Endothelial cell of umbilical vein (primary cell): ENCODE measurements at regions not wholly inside any gene's neighbourhood (a gene's known extent, or its start where the extent isn't known, plus 50 kb on each side); places are given as distances from the start of the nearest gene placed in this dataset.
A peak's percentile ranks its signal among the peaks of the same experiment; 100 is the strongest.

Experiments used
- BruUV-seq: library from RNA; stranded (reverse); fragments of 400-500 nt; replicated peaks from 2 replicates; lab custom pipeline; 2021; lab: Mats Ljungman, UMichigan
- CTCF ChIA-PET: fragments of 300-600, 350-600 bp; sonication (Branson Sonifier 250); formaldehyde crosslinking; loops from one replicate; lab custom pipeline; 2021; ENCODE audit warnings: antibody characterized with exemption, inconsistent platforms; lab: Charles Lee
- POLR2A ChIA-PET: fragments of 300-600, 350-600 bp; sonication (Branson Sonifier 250); formaldehyde crosslinking; loops from one replicate; lab custom pipeline; 2021; ENCODE audit warnings: antibody characterized with exemption, inconsistent platforms; lab: Charles Lee
- DNase-seq: peaks from one replicate; pipeline ENCODE4 v3.0.0-alpha.2; 2011; ENCODE audit warnings: low read depth, low spot score
- FAIRE-seq: peaks from 2 replicates; lab custom pipeline; 2011; peaks lifted over from hg19 to GRCh38; lab: Jason Lieb, UNC
- H2AFZ ChIP-seq: 2 replicates; pipeline ENCODE4 v1.6.0; 2012; ENCODE audit warnings: low read depth, low read length, control low read depth, inconsistent platforms
- H3K27ac ChIP-seq: 2 replicates; pipeline ENCODE4 v1.5.1; 2011; ENCODE audit warnings: low read depth, mild to moderate bottlenecking, control low read depth, low read length, moderate library complexity; ENCODE audit not compliant: insufficient read depth
- H3K27me3 ChIP-seq, 2 experiments: 2 replicates each; pipeline versions ENCODE4 v1.6.0 to v1.6.1; 2011; ENCODE audit warnings: low read length in 2 of 2, mixed read lengths in 1 of 2; ENCODE audit not compliant: control insufficient read depth in 2 of 2, insufficient read depth in 2 of 2
- H3K36me3 ChIP-seq, 2 experiments: 2 replicates in 1 of 2; 3 replicates in 1 of 2; pipeline ENCODE4 v1.5.1; 2011; ENCODE audit warnings: low read length in 2 of 2, mild to moderate bottlenecking in 1 of 2, moderate library complexity in 1 of 2; ENCODE audit not compliant: control insufficient read depth in 2 of 2, insufficient read depth in 2 of 2; ENCODE audit errors: extremely low read depth in 1 of 2
- H3K4me1 ChIP-seq: 3 replicates; pipeline ENCODE4 v1.5.1; 2011; ENCODE audit warnings: mild to moderate bottlenecking, low read length; ENCODE audit not compliant: control insufficient read depth, insufficient read depth; ENCODE audit errors: extremely low read depth
- H3K4me2 ChIP-seq: 2 replicates; pipeline ENCODE4 v1.6.1; 2011; ENCODE audit warnings: low read length, control low read depth, mixed read lengths; ENCODE audit not compliant: insufficient read depth
- H3K4me3 ChIP-seq, 3 experiments: fragments of 200-600 bp in 1 of 3; sonication (generic), shearing (Covaris generic) in 1 of 3; replicated peaks in 1 of 3; 2 replicates each; pipeline ENCODE4 v1.5.1; 2011 to 2016; ENCODE audit warnings: control low read depth in 3 of 3, low read length in 3 of 3, mild to moderate bottlenecking in 2 of 3, inconsistent platforms in 1 of 3, low read depth in 1 of 3, moderate library complexity in 1 of 3; ENCODE audit not compliant: insufficient read depth in 1 of 3
- H3K79me2 ChIP-seq: 2 replicates; pipeline ENCODE4 v1.6.0; 2012; ENCODE audit warnings: low read length, inconsistent platforms; ENCODE audit not compliant: control insufficient read depth, insufficient read depth
- H3K9ac ChIP-seq: replicated peaks from 2 replicates; pipeline ENCODE3; 2011; ENCODE audit warnings: low read length, control low read depth; ENCODE audit not compliant: insufficient read depth; ENCODE audit errors: extremely low read depth
- H3K9me1 ChIP-seq: replicated peaks from 3 replicates; pipeline ENCODE4 v1.6.0; 2011; ENCODE audit warnings: mild to moderate bottlenecking, low read length; ENCODE audit not compliant: control insufficient read depth, insufficient read depth; ENCODE audit errors: extremely low read depth
- H3K9me3 ChIP-seq: replicated peaks from 2 replicates; pipeline ENCODE4 v1.5.1; 2012; ENCODE audit warnings: low read length, inconsistent platforms; ENCODE audit not compliant: control insufficient read depth, insufficient read depth
- H4K20me1 ChIP-seq: replicated peaks from 2 replicates; pipeline ENCODE3; 2011; ENCODE audit warnings: mild to moderate bottlenecking, low read length; ENCODE audit not compliant: control insufficient read depth, insufficient read depth; ENCODE audit errors: extremely low read depth
- EZH2 ChIP-seq: IDR thresholded peaks from 2 replicates; pipeline ENCODE4 v1.6.1; 2012; ENCODE audit warnings: borderline replicate concordance, low read depth, mild to moderate bottlenecking, moderate library complexity, low read length, inconsistent platforms; ENCODE audit not compliant: severe bottlenecking
- FOS ChIP-seq: IDR thresholded peaks from 2 replicates; pipeline ENCODE4 v1.6.1; 2011; ENCODE audit warnings: mild to moderate bottlenecking, low read length, moderate library complexity, borderline replicate concordance; ENCODE audit not compliant: insufficient read depth
- GATA2 ChIP-seq: IDR thresholded peaks from 2 replicates; pipeline ENCODE4 v1.7.0; 2011; ENCODE audit warnings: low read depth, mild to moderate bottlenecking, moderate library complexity, mixed read lengths, low read length; ENCODE audit not compliant: insufficient read length, insufficient read depth
- JUN ChIP-seq: IDR thresholded peaks from 2 replicates; pipeline ENCODE4 v1.6.1; 2011; ENCODE audit warnings: borderline replicate concordance, low read depth; ENCODE audit not compliant: insufficient read length, insufficient read depth
- MAX ChIP-seq: IDR thresholded peaks from 2 replicates; pipeline ENCODE4 v1.6.1; 2011; ENCODE audit not compliant: insufficient read depth, insufficient read length
- MYC ChIP-seq: IDR thresholded peaks from one replicate; pipeline ENCODE4 v1.6.1; 2011; ENCODE audit warnings: mild to moderate bottlenecking, low read depth, low read length
- POLR2A ChIP-seq: IDR thresholded peaks from 2 replicates; pipeline ENCODE4 v1.6.1; 2012; ENCODE audit warnings: low read depth, mild to moderate bottlenecking, control low read depth, low read length
- POLR2AphosphoS5 ChIP-seq: IDR thresholded peaks from 2 replicates; pipeline ENCODE4 v1.6.1; 2012; ENCODE audit warnings: low read depth, mild to moderate bottlenecking, control low read depth, low read length, moderate library complexity; ENCODE audit not compliant: insufficient read depth
- dilution Hi-C: fragments of 300-500 bp; cut with MboI; formaldehyde crosslinking; loops from one replicate; pipeline ENCODE4 v1.15.0; 2019; ENCODE audit warnings: low sequenced_read_pairs; ENCODE audit not compliant: extremely low pct_ligation_motif_present
- intact Hi-C: fragments of 100-400 bp; cut with micrococcal nuclease; formaldehyde crosslinking; loops from one replicate; pipeline ENCODE4 v1.10.0; 2022
- TF ChIP-seq, protein P1 (sequence below), 2 donors: IDR thresholded peaks; 1 replicate in 1 of 2; 2 replicates in 1 of 2; pipeline ENCODE4 v1.5.1; 2011; ENCODE audit warnings: low read length in 2 of 2, mild to moderate bottlenecking in 2 of 2, moderate library complexity in 2 of 2, control low read depth in 1 of 2, inconsistent platforms in 1 of 2, low read depth in 1 of 2; ENCODE audit not compliant: insufficient read depth in 1 of 2; ENCODE audit errors: extremely low read depth in 1 of 2

DNA sequence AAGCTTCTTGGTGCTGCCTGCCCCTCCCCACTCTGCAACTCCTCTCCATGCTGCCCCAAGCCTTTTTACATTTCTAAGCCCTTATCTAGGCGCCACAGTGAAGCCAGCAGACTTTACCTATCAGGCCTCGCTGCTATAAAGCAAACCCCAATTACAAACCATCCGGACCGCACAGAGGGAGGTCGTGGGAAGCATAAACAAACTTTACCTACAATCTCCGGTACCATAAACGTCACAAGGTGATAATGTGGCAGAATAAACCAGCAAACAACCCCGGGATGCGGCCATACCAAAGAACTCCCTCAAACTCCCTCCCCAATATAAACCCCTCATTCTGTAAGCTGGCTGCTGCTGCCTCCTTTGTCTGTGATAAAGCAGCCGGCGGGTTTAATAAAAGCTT lies 54.0 kb upstream of the ZCCHC13 start:
- BruUV-seq = no TSS peak
- no peak overlapping the region for H3K9ac ChIP-seq
- H3K4me2 ChIP-seq = no peak overlapping the region
- no peak overlapping the region for H3K4me3 ChIP-seq
- ChIA-PET POLR2A (no interaction called here), CTCF (no interaction called here)
- no peaks in the 10 kb centered on the region for H3K9me1 ChIP-seq
- peaks cover 28% of the 10 kb centered on the region for H3K79me2 ChIP-seq
- no peak for TF ChIP-seq POLR2A
- no peak for TF ChIP-seq EZH2
- TF ChIP-seq, protein P1, sequence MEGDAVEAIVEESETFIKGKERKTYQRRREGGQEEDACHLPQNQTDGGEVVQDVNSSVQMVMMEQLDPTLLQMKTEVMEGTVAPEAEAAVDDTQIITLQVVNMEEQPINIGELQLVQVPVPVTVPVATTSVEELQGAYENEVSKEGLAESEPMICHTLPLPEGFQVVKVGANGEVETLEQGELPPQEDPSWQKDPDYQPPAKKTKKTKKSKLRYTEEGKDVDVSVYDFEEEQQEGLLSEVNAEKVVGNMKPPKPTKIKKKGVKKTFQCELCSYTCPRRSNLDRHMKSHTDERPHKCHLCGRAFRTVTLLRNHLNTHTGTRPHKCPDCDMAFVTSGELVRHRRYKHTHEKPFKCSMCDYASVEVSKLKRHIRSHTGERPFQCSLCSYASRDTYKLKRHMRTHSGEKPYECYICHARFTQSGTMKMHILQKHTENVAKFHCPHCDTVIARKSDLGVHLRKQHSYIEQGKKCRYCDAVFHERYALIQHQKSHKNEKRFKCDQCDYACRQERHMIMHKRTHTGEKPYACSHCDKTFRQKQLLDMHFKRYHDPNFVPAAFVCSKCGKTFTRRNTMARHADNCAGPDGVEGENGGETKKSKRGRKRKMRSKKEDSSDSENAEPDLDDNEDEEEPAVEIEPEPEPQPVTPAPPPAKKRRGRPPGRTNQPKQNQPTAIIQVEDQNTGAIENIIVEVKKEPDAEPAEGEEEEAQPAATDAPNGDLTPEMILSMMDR (IDR thresholded peaks at IDR 0.05; ENCODE audit: extremely low read depth in 1 of 2, insufficient read depth in 1 of 2, low read depth in 1 of 2, low read length in 2 of 2) = no peak
- no peaks in the 10 kb centered on the region for H3K9me3 ChIP-seq
- peak; percentile 15 for DNase-seq
- peaks cover 50% of the 10 kb centered on the region for H3K4me1 ChIP-seq
- dilution Hi-C loops (no loop called here), intact Hi-C loops (no loop called here)
- no peaks in the 10 kb centered on the region for H3K27me3 ChIP-seq
- no peak for FAIRE-seq
- no peaks in the 10 kb centered on the region for H4K20me1 ChIP-seq
- H3K36me3 ChIP-seq = no peaks in the 10 kb centered on the region
- H2AFZ ChIP-seq = no peak overlapping the region
- H3K27ac ChIP-seq = peak overlapping the region; percentile 55

DNA sequence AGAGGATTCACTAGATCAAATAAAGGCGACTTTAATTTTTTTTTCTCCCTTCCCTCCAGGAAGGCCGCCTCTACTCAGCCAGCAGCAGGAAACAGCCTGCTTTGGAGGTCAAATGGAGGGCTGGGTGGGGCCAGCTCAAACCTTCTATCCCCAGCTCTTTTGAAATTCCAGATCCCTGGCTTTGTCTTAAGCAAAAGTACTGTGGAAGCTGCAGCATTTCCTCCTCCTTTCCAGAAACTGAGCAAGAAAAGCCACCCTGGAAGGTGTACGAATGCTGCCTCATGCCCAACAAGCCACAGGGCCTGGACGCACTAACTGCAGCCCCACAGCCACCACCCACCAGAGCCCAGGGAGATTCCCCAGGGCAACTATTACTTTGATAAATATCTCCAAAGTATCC lies 55.1 kb upstream of the ZCCHC13 start:
- peak overlapping the region; percentile 64 for H3K4me2 ChIP-seq
- no peaks in the 10 kb centered on the region for H3K36me3 ChIP-seq
- peak overlapping the region; percentile 53 for H3K27ac ChIP-seq
- no peaks in the 10 kb centered on the region for H4K20me1 ChIP-seq
- TF ChIP-seq POLR2AphosphoS5 (no peak), JUN (no peak), MAX (no peak), MYC (no peak), FOS (no peak), EZH2 (no peak), GATA2 (no peak), POLR2A (no peak)
- TF ChIP-seq, protein P1 (IDR thresholded peaks at IDR 0.05; ENCODE audit: extremely low read depth in 1 of 2, insufficient read depth in 1 of 2, low read depth in 1 of 2, low read length in 2 of 2) = no peak
- peaks cover 22% of the 10 kb centered on the region for H3K79me2 ChIP-seq
- peak; percentile 70 for FAIRE-seq
- peaks cover 54% of the 10 kb centered on the region for H3K4me1 ChIP-seq
- DNase-seq = peak; percentile 58
- ChIA-PET POLR2A (no interaction called here), CTCF (no interaction called here)
- no peaks in the 10 kb centered on the region for H3K27me3 ChIP-seq
- H3K9ac ChIP-seq = peak overlapping the region; percentile 47
- dilution Hi-C loops = no loop called here
- no peak overlapping the region for H3K4me3 ChIP-seq
- H3K9me3 ChIP-seq = no peaks in the 10 kb centered on the region
- no peaks in the 10 kb centered on the region for H3K9me1 ChIP-seq
- intact Hi-C loops = no loop called here
- H2AFZ ChIP-seq = no peak overlapping the region
- no TSS peak for BruUV-seq
